HG02943 (cell line): ENCODE measurements at regions not wholly inside any gene's neighbourhood (a gene's known extent, or its start where the extent isn't known, plus 50 kb on each side); places are given as distances from the start of the nearest gene placed in this dataset.

Experiments used
- ATAC-seq: cut with Tn5 transposase; IDR thresholded peaks from one replicate; pipeline ENCODE4 v1.9.1; 2021; ENCODE audit warnings: mild to moderate bottlenecking, low read depth, moderate library complexity; ENCODE audit not compliant: unreplicated experiment

DNA sequence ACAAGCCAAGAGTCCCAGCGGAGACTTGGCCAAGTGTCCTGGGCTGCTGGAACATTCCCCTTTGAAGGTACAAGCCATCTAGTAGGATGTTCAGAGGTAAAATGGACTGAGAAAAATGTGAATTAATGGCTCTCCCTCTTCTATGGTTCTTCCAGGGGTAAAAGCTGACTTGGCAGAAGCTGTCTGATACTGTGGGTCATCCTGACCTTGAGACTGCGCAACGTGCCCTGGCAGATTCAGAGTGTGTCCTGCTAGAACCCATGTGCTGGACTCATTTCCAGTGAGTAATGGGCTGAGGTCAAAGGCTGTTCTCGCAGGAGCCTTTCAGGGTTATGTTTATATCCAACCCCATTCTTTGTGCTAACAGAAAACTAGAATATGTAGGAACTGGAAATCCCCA, 423.0 kb upstream of the CD180 start:
- no peak for ATAC-seq

GRCh38 chr5:67619235-67619634, 422.6 kb upstream of the CD180 start:
- no peak for ATAC-seq

DNA sequence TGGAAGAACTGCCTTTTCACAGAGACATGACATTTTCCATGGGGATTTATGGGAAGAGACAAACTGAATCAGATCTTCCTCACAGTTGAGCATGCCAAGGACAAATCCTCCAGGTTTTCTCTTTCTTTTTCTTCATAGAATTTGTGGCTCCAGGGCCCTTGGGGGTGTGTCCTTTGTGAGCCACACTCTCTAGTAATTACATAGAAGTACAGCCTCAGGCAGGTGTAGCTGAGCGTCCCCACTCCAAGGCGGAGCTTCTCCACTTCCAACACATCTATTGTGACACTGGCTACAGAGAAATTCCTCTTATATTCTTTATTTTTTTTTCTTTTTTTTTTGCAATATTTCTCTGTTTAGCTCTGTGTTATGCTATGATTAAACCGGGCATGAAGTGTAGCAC, 420.5 kb upstream of the CD180 start:
- ATAC-seq, result no peak

DNA sequence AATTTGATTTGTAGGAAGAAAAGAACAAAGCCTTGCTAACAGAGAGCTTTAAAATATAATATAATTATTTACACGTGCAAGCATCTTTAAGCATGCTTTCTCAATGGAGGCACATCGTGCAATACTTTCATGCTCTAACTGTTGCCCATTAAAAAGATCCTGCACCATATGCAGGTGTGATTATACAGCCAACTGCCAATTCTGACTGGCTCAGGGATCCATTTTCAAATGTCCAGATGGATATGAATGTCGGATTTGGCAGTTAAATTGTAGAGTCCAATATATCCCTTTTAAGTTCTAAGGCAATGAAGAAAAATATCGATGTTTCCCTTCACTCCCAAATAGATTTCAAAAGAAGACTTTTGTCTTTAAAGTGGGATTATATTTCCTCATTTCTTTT, 416.4 kb upstream of the CD180 start:
- ATAC-seq, result no peak

DNA sequence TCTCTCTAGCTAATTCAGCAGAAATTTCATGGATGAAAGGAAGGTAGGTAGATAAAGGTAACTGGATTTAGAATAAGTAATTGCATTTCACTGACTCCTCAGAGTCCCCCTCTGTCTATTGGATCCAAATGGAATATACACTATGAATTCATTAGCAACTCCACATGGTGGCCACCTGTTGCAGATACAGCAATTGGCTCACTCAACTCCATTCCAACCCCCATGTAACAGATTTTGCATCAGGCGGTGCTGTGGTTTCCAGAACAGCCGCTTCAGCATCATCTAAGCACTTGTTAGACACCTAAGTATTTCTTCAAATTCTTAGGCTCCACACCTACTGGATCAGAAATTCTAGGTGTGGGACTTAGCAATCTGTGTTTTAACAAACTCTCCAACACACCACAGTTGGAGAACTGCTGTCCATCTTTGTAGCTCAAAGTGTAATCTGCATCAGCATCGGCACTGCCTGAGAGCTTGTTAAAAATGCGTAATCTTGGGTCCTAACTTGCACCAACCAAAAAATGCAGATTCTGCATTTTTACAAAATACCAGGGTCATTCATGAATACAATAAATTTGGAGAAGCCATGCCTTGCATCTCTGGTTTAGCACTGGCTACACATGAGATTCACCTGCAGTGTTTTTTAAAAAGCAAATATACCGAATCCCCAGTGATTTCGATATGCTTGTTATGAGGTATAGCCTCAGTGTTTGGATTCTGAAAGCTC, 413.8 kb upstream of the CD180 start:
- no peak for ATAC-seq

DNA sequence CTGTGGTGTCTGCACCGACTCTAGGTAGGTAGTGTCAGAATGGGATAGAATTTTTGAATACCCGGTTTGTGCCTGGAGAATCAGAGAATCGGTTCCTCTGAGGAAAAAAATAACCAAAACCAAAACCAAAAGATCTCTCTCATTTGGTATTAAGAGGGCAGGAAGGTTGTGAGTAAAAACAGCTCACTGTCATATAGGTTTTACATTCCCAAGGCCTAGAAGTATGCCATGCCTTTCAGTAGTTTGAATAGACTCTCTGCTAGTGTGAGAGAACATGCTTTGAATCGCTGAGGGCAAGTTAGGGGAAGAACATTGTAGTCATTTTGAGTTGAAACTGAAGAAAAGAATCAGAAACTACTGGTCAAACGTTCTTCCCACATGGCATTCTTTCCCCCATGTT, 411.4 kb upstream of the CD180 start:
- ATAC-seq, result no peak

GRCh38 chr5:67606586-67606947, 410.0 kb upstream of the CD180 start:
- no peak for ATAC-seq

GRCh38 chr5:67605730-67606585, 409.4 kb upstream of the CD180 start:
- ATAC-seq, result no peak

DNA sequence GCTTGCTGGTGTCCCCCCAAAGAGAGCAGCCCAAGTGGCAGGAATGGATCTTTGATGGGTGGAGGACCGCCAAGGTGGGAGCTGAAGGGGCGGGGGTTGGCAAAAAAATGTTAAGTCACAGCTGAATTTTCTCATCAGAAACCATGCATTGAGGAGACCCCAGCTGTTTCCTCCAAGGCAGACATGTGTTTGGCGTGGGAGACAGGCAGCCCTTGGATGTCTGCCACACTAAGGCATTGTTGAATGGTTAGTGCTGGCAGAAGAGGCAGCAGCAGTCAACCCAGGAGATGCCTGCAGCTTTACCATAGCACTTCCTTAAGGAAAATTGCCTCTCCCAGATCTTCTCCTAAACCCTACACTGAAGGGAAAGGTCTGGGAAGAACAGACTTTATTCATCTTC, 394.9 kb upstream of the CD180 start:
- ATAC-seq, result no peak

- ATAC-seq, result no peak
Observed at GRCh38 chr5:67588389-67588788, 391.8 kb upstream of the CD180 start.

- no peak for ATAC-seq
Observed at GRCh38 chr5:67581203-67581602, 384.6 kb upstream of the CD180 start.

DNA sequence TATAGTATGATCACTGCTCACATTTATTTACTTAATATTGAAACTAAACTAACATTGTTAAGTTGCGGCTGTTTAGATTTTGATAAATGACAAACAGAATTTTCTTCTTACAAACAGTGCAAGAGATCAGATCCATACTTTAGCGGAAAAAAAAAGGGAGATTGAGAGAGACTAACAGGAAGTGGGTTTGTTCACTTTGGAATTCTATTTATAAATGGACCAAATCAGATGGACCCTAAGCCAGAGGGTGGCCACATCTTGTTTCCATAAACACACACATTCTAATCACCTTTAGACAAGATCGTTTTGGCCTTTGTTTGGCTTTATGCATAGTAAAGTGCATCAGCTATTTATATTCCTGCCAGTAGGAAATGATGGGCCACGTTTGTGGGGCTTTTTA, 381.4 kb upstream of the CD180 start:
- ATAC-seq, result no peak

DNA sequence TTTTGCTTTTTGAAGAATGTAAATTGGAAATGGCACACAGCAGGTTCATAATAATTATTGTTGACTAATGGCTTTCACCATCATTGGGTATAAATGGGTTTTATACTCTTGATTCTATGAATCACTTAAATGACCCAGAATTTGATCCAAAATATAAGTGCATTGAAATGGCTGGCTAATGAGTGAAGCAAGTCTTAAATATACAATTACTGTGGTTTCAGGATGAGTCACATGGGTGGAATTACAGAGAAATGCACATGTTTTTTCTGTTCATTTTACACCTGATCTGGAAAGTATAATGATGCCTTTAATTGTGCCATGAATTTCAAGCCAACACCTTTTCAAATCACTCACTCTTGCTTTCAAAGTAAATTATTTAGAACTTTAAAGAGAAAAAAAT, 380.8 kb upstream of the CD180 start:
- ATAC-seq, result no peak

GRCh38 chr5:67576112-67576511, 379.5 kb upstream of the CD180 start:
- ATAC-seq, result no peak

DNA sequence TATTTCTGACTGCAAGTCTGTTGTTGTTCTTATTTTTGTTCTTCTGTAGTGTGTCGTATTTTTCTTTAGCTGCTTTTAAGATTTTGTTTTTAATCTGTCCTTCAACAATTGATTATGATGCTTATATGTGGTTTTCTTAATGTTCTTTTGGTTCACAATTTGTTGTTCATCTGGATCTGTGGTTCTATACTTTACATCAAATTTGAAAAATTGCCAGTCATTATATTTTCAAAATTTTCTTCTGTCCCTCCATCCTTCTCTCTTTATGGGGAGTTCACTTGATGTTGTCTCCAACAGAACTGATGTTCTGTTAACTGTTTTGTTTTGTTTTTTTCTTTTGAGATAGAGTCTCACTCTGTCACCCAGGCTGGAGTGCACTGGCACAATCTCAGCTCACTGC, 378.5 kb upstream of the CD180 start:
- ATAC-seq, result no peak

- ATAC-seq, result no peak
Observed at GRCh38 chr5:67561151-67561932, 364.7 kb upstream of the CD180 start.

DNA sequence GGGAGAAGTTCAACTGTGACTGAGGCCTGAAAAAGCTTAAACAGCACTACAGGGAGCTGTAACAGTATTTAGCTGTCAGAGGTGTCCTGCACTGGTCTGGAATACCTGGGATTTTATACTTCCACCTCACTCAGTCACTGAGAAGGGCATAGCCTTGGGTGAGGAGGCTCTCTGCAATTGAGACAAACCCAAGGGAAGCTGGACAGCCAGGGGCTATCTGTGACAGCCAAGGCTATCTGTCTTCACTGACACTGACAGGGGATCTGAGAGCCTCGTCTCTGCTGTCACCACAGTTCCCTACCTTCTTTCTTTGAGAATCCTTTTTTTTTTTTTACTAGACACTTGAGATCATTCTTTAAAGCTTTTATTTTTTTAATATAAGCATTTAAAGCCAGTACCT, 356.2 kb upstream of the CD180 start:
- no peak for ATAC-seq

GRCh38 chr5:67549947-67550346, 353.3 kb upstream of the CD180 start:
- ATAC-seq, result no peak

DNA sequence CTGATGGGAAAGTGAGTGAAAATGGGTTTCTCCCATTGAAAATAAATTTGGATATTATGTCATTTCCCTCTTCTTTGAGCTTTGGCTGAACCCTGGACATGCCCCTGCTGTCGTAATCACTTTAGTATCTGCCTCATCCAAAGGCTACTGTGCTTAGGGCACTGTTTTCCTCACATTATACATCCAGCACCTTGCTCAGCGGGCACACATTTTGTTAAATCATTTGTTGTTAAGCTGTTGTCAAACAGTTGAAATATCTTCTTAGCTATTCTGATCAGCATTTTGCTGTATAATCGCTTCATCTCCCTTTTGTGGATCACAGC, 352.7 kb upstream of the CD180 start:
- ATAC-seq, result no peak

GRCh38 chr5:67548520-67549295, 352.1 kb upstream of the CD180 start:
- ATAC-seq, result no peak

GRCh38 chr5:67547682-67548081, 351.1 kb upstream of the CD180 start:
- ATAC-seq, result no peak
